Calu3 (cell line): ENCODE measurements at regions not wholly inside any gene's neighbourhood (a gene's known extent, or its start where the extent isn't known, plus 50 kb on each side); places are given as distances from the start of the nearest gene placed in this dataset.

ENCODE experiments used
- BruUV-seq: library from RNA; stranded (reverse); fragments of 400-500 nt; replicated peaks from 2 replicates; lab custom pipeline; 2021; lab: Mats Ljungman, UMichigan
- CTCF ChIA-PET: fragments of 300-600 bp; sonication (Branson Sonifier 250); formaldehyde crosslinking; loops from one replicate; lab custom pipeline; 2022; ENCODE audit warnings: antibody characterized with exemption; lab: Charles Lee
- DNase-seq: peaks from one replicate; pipeline ENCODE4 v3.0.0; 2022
- H3K27ac Mint-ChIP-seq: one replicate; pipeline ENCODE4 v1.8.0; 2022; ENCODE audit warnings: mixed read lengths; ENCODE audit not compliant: unreplicated experiment
- H3K27me3 Mint-ChIP-seq: one replicate; pipeline ENCODE4 v1.8.0; 2022; ENCODE audit warnings: mixed read lengths; ENCODE audit not compliant: unreplicated experiment
- H3K36me3 Mint-ChIP-seq: one replicate; pipeline ENCODE4 v1.8.0; 2022; ENCODE audit warnings: mild to moderate bottlenecking, moderate library complexity, mixed read lengths; ENCODE audit not compliant: insufficient read depth, unreplicated experiment
- H3K4me1 Mint-ChIP-seq: one replicate; pipeline ENCODE4 v1.8.0; 2022; ENCODE audit warnings: mild to moderate bottlenecking, low read depth, mixed read lengths; ENCODE audit not compliant: unreplicated experiment
- H3K4me3 Mint-ChIP-seq: one replicate; pipeline ENCODE4 v1.8.0; 2022; ENCODE audit warnings: mild to moderate bottlenecking, low read depth, moderate library complexity, mixed read lengths; ENCODE audit not compliant: unreplicated experiment
- H3K9me3 Mint-ChIP-seq: one replicate; pipeline ENCODE4 v1.8.0; 2022; ENCODE audit warnings: low read depth, mixed read lengths; ENCODE audit not compliant: unreplicated experiment
- CTCF ChIP-seq: fragments of 200-600 bp; IDR thresholded peaks from one replicate; pipeline ENCODE4 v1.8.0; 2022; ENCODE audit warnings: antibody characterized with exemption; ENCODE audit not compliant: unreplicated experiment
- intact Hi-C: fragments of 100-400 bp; cut with micrococcal nuclease; formaldehyde crosslinking; loops from one replicate; pipeline ENCODE4 v1.10.0; 2022; ENCODE audit not compliant: unreplicated experiment

- no peaks in the 10 kb centered on the region for H3K27me3 Mint-ChIP-seq
- TF ChIP-seq CTCF: no peak
- CTCF ChIA-PET: no interaction called here
- no TSS peak for BruUV-seq
- no peak overlapping the region for H3K27ac Mint-ChIP-seq
- H3K4me3 Mint-ChIP-seq: no peak overlapping the region
- no peaks in the 10 kb centered on the region for H3K9me3 Mint-ChIP-seq
- H3K4me1 Mint-ChIP-seq: peaks cover 11% of the 10 kb centered on the region
- intact Hi-C loops: no loop called here
- H3K36me3 Mint-ChIP-seq: peaks cover 3% of the 10 kb centered on the region
- no peak for DNase-seq
These were observed 54.4 kb downstream of the PRR18 start for GRCh38 chr6:166253778-166254204.

- no peak for DNase-seq
- H3K27me3 Mint-ChIP-seq: no peaks in the 10 kb centered on the region
- H3K9me3 Mint-ChIP-seq: no peaks in the 10 kb centered on the region
- intact Hi-C loops: no loop called here
- TF ChIP-seq CTCF: no peak
- CTCF ChIA-PET: interaction anchor here (0.6 kb wide), 1 partner anchor 160 kb away, joined by 6 read pairs; no protein-coding TSS in a partner anchor
- peaks cover 6% of the 10 kb centered on the region for H3K4me1 Mint-ChIP-seq
- no peaks in the 10 kb centered on the region for H3K36me3 Mint-ChIP-seq
- H3K4me3 Mint-ChIP-seq: peak overlapping the region; percentile 33
- no TSS peak for BruUV-seq
- no peak overlapping the region for H3K27ac Mint-ChIP-seq
These were observed 54.9 kb downstream of the PRR18 start for GRCh38 chr6:166253281-166253681.

- no peaks in the 10 kb centered on the region for H3K4me1 Mint-ChIP-seq
- no TSS peak for BruUV-seq
- H3K27ac Mint-ChIP-seq: no peak overlapping the region
- no peak for TF ChIP-seq CTCF
- no peaks in the 10 kb centered on the region for H3K9me3 Mint-ChIP-seq
- DNase-seq: no peak
- no peaks in the 10 kb centered on the region for H3K36me3 Mint-ChIP-seq
- intact Hi-C loops: no loop called here
- CTCF ChIA-PET: no interaction called here
- peak overlapping the region; percentile 33 for H3K4me3 Mint-ChIP-seq
- H3K27me3 Mint-ChIP-seq: no peaks in the 10 kb centered on the region
These were observed 55.6 kb downstream of the PRR18 start for GRCh38 chr6:166252601-166253000.

GRCh38 chr6:166251655-166252054 lies 56.5 kb downstream of the PRR18 start:
- intact Hi-C loops: no loop called here
- Mint-ChIP-seq H3K4me1 (no peaks in the 10 kb centered on the region), H3K27me3 (no peaks in the 10 kb centered on the region), H3K36me3 (no peaks in the 10 kb centered on the region), H3K9me3 (no peaks in the 10 kb centered on the region), H3K27ac (no peak overlapping the region), H3K4me3 (no peak overlapping the region)
- no TSS peak for BruUV-seq
- TF ChIP-seq CTCF: no peak
- no peak for DNase-seq
- CTCF ChIA-PET: no interaction called here
